GM12878 (cell line): ENCODE measurements at regions not wholly inside any gene's neighbourhood (a gene's known extent, or its start where the extent isn't known, plus 50 kb on each side); places are given as distances from the start of the nearest gene placed in this dataset.

ENCODE experiments used
- ATAC-seq: fragments of 200-7000 bp; cut with Tn5 transposase; 3 replicates; pipeline ENCODE4 v1.9.1; 2020; ENCODE audit warnings: mild to moderate bottlenecking, moderate library complexity
- BruUV-seq: library from RNA; stranded (reverse); fragments of 400-500 nt; replicated peaks from 2 replicates; lab custom pipeline; 2021; lab: Mats Ljungman, UMichigan
- CTCF ChIA-PET: fragments of 300-600 bp; sonication (Branson Sonifier 250); formaldehyde crosslinking; extraction: SDS; loops from one replicate; lab custom pipeline; 2021; ENCODE audit warnings: inconsistent platforms; lab: Yijun Ruan, JAX
- POLR2A ChIA-PET: fragments of 350-600 bp; formaldehyde crosslinking; extraction: SDS; loops from one replicate; lab custom pipeline; 2021; ENCODE audit warnings: inconsistent platforms; lab: Charles Lee
- RAD21 ChIA-PET: fragments of 300-600 bp; sonication (Branson Sonifier 250); formaldehyde crosslinking; loops from one replicate; lab custom pipeline; 2023; ENCODE audit warnings: antibody characterized with exemption; ENCODE audit not compliant: unreplicated experiment; lab: Charles Lee
- SMC1A ChIA-PET: fragments of 300-600 bp; sonication (Branson Sonifier 250); formaldehyde crosslinking; loops from one replicate; lab custom pipeline; 2023; ENCODE audit not compliant: unreplicated experiment, uncharacterized antibody; lab: Charles Lee
- DNase-seq: peaks from one replicate; pipeline ENCODE4 v3.0.0-alpha.2; 2011; ENCODE audit warnings: low read depth, low spot score
- FAIRE-seq: peaks from 3 replicates; lab custom pipeline; 2011; peaks lifted over from hg19 to GRCh38; lab: Jason Lieb, UNC
- H2AFZ ChIP-seq: 2 replicates; pipeline ENCODE4 v1.6.0; 2011; ENCODE audit warnings: low read depth, low read length, control low read depth; ENCODE audit not compliant: control insufficient read depth
- H3K27ac ChIP-seq: 2 replicates; pipeline ENCODE4 v1.5.1; 2011; ENCODE audit warnings: control low read depth; ENCODE audit not compliant: control insufficient read depth, insufficient read depth
- H3K27me3 ChIP-seq, 2 experiments: replicated peaks in 1 of 2; 2 replicates each; pipeline versions ENCODE4 v1.6.0 to v1.6.1; 2011; ENCODE audit warnings: low read length in 1 of 2; ENCODE audit not compliant: control insufficient read depth in 2 of 2, insufficient read depth in 2 of 2
- H3K36me3 ChIP-seq, 2 experiments: 2 replicates each; pipeline ENCODE4 v1.5.1; 2011; ENCODE audit warnings: low read length in 1 of 2; ENCODE audit not compliant: control insufficient read depth in 2 of 2, insufficient read depth in 2 of 2
- H3K4me1 ChIP-seq: 2 replicates; pipeline ENCODE4 v1.6.1; 2011; ENCODE audit warnings: mild to moderate bottlenecking, low read length, moderate library complexity, mixed read lengths; ENCODE audit not compliant: control insufficient read depth, insufficient read depth
- H3K4me2 ChIP-seq: 2 replicates; pipeline ENCODE4 v1.6.0; 2011; ENCODE audit warnings: control low read depth; ENCODE audit not compliant: control insufficient read depth, insufficient read depth
- H3K4me3 ChIP-seq: fragments of 200-600 bp; sonication (generic); 2 replicates; pipeline ENCODE4 v1.5.1; 2016
- H3K79me2 ChIP-seq: 2 replicates; pipeline ENCODE4 v1.6.0; 2011; ENCODE audit warnings: low read length; ENCODE audit not compliant: control insufficient read depth, insufficient read depth
- H3K9ac ChIP-seq: 2 replicates; pipeline ENCODE4 v1.8.0; 2011; ENCODE audit warnings: low read length, control low read depth, mixed read lengths; ENCODE audit not compliant: control insufficient read depth, insufficient read depth
- H3K9me3 ChIP-seq: replicated peaks from 3 replicates; pipeline ENCODE4 v1.5.1; 2011; ENCODE audit warnings: mild to moderate bottlenecking, low read length; ENCODE audit not compliant: control insufficient read depth, insufficient read depth
- H4K20me1 ChIP-seq: 2 replicates; pipeline ENCODE4 v1.6.0; 2011; ENCODE audit not compliant: control insufficient read depth, insufficient read depth
- BHLHE40 ChIP-seq, 2 experiments: fragments of 450-650 bp in 1 of 2; IDR thresholded peaks; 2 replicates each; pipeline ENCODE4 v1.6.1; 2011 to 2017; ENCODE audit warnings: low read depth in 2 of 2, borderline replicate concordance in 1 of 2, improper control_type of control experiment in 1 of 2, low read length in 1 of 2, mild to moderate bottlenecking in 1 of 2
- DPF2 ChIP-seq: fragments of 450-650 bp; IDR thresholded peaks from 2 replicates; pipeline ENCODE4 v1.6.1; 2017; ENCODE audit warnings: mild to moderate bottlenecking
- NBN ChIP-seq: fragments of 450-650 bp; IDR thresholded peaks from 2 replicates; pipeline ENCODE4 v1.6.1; 2016
- PBX3 ChIP-seq: IDR thresholded peaks from 2 replicates; pipeline ENCODE4 v1.6.1; 2011; ENCODE audit warnings: mild to moderate bottlenecking, low read depth, low read length, moderate library complexity; ENCODE audit not compliant: insufficient replicate concordance
- SP1 ChIP-seq: IDR thresholded peaks from one replicate; pipeline ENCODE4 v1.6.1; 2011; ENCODE audit warnings: low read depth, low read length
- SPI1 ChIP-seq: IDR thresholded peaks from 2 replicates; pipeline ENCODE4 v1.6.1; 2011; ENCODE audit warnings: low read depth, mild to moderate bottlenecking, low read length, moderate library complexity, borderline replicate concordance; ENCODE audit not compliant: insufficient read depth
- ZNF217 ChIP-seq: fragments of 450-650 bp; IDR thresholded peaks from 2 replicates; pipeline ENCODE4 v1.6.1; 2017; ENCODE audit warnings: antibody characterized with exemption, mild to moderate bottlenecking
- ZNF622 ChIP-seq: fragments of 450-650 bp; IDR thresholded peaks from 2 replicates; pipeline ENCODE4 v1.6.1; 2017; ENCODE audit warnings: mild to moderate bottlenecking, inconsistent platforms
- WGBS: methylation state at CpG from one replicate; pipeline ENCODE4 v1.1.6; 2016; ENCODE audit warnings: low lambda C conversion rate; ENCODE audit not compliant: insufficient replicate concordance, insufficient coverage; ENCODE audit errors: missing lambda C conversion rate; 5-methylcytosine and 5-hydroxymethylcytosine counted together
- in situ Hi-C: fragments of 300-500 bp; cut with MboI; formaldehyde crosslinking; loops from 9 replicates; pipeline ENCODE4 v1.14.3; 2018; ENCODE audit warnings: mixed read lengths
- intact Hi-C: fragments of 100-400 bp; cut with micrococcal nuclease; formaldehyde crosslinking; loops from one replicate; pipeline ENCODE4 v1.14.2; 2022; ENCODE audit not compliant: unreplicated experiment

- FAIRE-seq (no peak), DNase-seq (no peak), ATAC-seq (no peak)
- TF ChIP-seq NBN (no peak), ZNF622 (no peak), ZNF217 (no peak), DPF2 (no peak), SPI1 (no peak), PBX3 (no peak)
- ChIA-PET RAD21 (no interaction called here), SMC1A (no interaction called here), CTCF (no interaction called here), POLR2A (no interaction called here)
- Histone ChIP-seq H3K79me2 (no peaks in the 10 kb centered on the region), H3K4me3 (no peak overlapping the region), H3K9me3 (no peaks in the 10 kb centered on the region), H3K27me3 (no peaks in the 10 kb centered on the region), H2AFZ (no peak overlapping the region), H3K4me2 (no peak overlapping the region), H3K4me1 (no peaks in the 10 kb centered on the region), H3K9ac (no peak overlapping the region), H3K27ac (no peak overlapping the region), H4K20me1 (no peaks in the 10 kb centered on the region), H3K36me3 (no peaks in the 10 kb centered on the region)
- WGBS = 24% methylated on average over 9 of the region's 9 CpGs
- intact Hi-C loops = no loop called here
- no TSS peak for BruUV-seq
- in situ Hi-C loops = no loop called here
These were observed 887.8 kb upstream of the SOX9 start for GRCh38 chr17:71232801-71233559.

GRCh38 chr17:71234349-71234748 lies 886.5 kb upstream of the SOX9 start:
- in situ Hi-C loops = no loop called here
- H3K9me3 ChIP-seq = no peaks in the 10 kb centered on the region
- FAIRE-seq (no peak), ATAC-seq (peak; percentile 50), DNase-seq (no peak)
- POLR2A ChIA-PET = no interaction called here
- RAD21 ChIA-PET = no interaction called here
- H3K4me3 ChIP-seq = no peak overlapping the region
- 35% methylated on average over 7 of the region's 7 CpGs for WGBS
- intact Hi-C loops = no loop called here
- no peaks in the 10 kb centered on the region for H3K4me1 ChIP-seq
- no peaks in the 10 kb centered on the region for H3K27me3 ChIP-seq
- CTCF ChIA-PET = no interaction called here
- no peak overlapping the region for H3K27ac ChIP-seq
- no peaks in the 10 kb centered on the region for H4K20me1 ChIP-seq
- SMC1A ChIA-PET = no interaction called here
- H3K79me2 ChIP-seq = no peaks in the 10 kb centered on the region
- no peak overlapping the region for H2AFZ ChIP-seq
- H3K9ac ChIP-seq = no peak overlapping the region
- H3K4me2 ChIP-seq = no peak overlapping the region
- no TSS peak for BruUV-seq
- no peak for TF ChIP-seq SP1
- TF ChIP-seq BHLHE40 (IDR thresholded peaks at IDR 0.05; ENCODE audit: borderline replicate concordance in 1 of 2, low read depth in 2 of 2, low read length in 1 of 2) = 0 out of 4 replicates have a peak, but pooled peaks of 1 of the 2 experiments have one; percentile 8
- H3K36me3 ChIP-seq = no peaks in the 10 kb centered on the region
